H9 (cell line): ENCODE measurements at regions not wholly inside any gene's neighbourhood (a gene's known extent, or its start where the extent isn't known, plus 50 kb on each side); places are given as distances from the start of the nearest gene placed in this dataset.

ENCODE experiments used
- DNase-seq: peaks from one replicate; pipeline ENCODE4 v3.0.0-alpha.2; 2017
- H2AFZ ChIP-seq: one replicate; pipeline ENCODE4 v1.6.1; 2013; ENCODE audit warnings: mild to moderate bottlenecking, low read length, control low read depth, moderate library complexity
- H2AK5ac ChIP-seq: 2 replicates; pipeline ENCODE4 v1.6.1; 2013; ENCODE audit warnings: low read length, control low read depth, mixed read lengths; ENCODE audit not compliant: insufficient read length
- H2BK120ac ChIP-seq: one replicate; pipeline ENCODE4 v1.6.1; 2013; ENCODE audit warnings: low read depth, mild to moderate bottlenecking, low read length, control low read depth, inconsistent platforms; ENCODE audit not compliant: poor library complexity, severe bottlenecking
- H2BK12ac ChIP-seq: 2 replicates; pipeline ENCODE4 v1.6.1; 2013; ENCODE audit warnings: low read length, control low read depth, mixed read lengths, low read depth; ENCODE audit not compliant: insufficient read length
- H2BK15ac ChIP-seq: 2 replicates; pipeline ENCODE4 v1.6.1; 2013; ENCODE audit warnings: low read depth, low read length, control low read depth
- H2BK20ac ChIP-seq: one replicate; pipeline ENCODE4 v1.6.1; 2013; ENCODE audit warnings: low read depth, mild to moderate bottlenecking, low read length, control low read depth, inconsistent platforms; ENCODE audit not compliant: poor library complexity, severe bottlenecking
- H2BK5ac ChIP-seq: 2 replicates; pipeline ENCODE4 v1.6.1; 2013; ENCODE audit warnings: low read length, control low read depth, mixed read lengths; ENCODE audit not compliant: insufficient read length
- H3K14ac ChIP-seq: 2 replicates; pipeline ENCODE4 v1.6.1; 2013; ENCODE audit warnings: low read length, control low read depth; ENCODE audit not compliant: insufficient read depth
- H3K18ac ChIP-seq: 2 replicates; pipeline ENCODE4 v1.6.1; 2013; ENCODE audit warnings: low read depth, mild to moderate bottlenecking, mixed read lengths, low read length, control low read depth; ENCODE audit not compliant: insufficient read length
- H3K23ac ChIP-seq: 2 replicates; pipeline ENCODE4 v1.6.1; 2013; ENCODE audit warnings: low read length, control low read depth, mixed read lengths, low read depth; ENCODE audit not compliant: insufficient read length
- H3K23me2 ChIP-seq: 2 replicates; pipeline ENCODE4 v1.6.1; 2013; ENCODE audit warnings: low read depth, mild to moderate bottlenecking, mixed read lengths, low read length, control low read depth; ENCODE audit not compliant: insufficient read length, poor library complexity, severe bottlenecking
- H3K27ac ChIP-seq: 2 replicates; pipeline ENCODE4 v1.5.1; 2013; ENCODE audit warnings: low read length, control low read depth, mixed read lengths, low read depth; ENCODE audit not compliant: insufficient read length
- H3K27me3 ChIP-seq: 2 replicates; pipeline ENCODE4 v1.6.1; 2013; ENCODE audit warnings: low read length, control low read depth, inconsistent platforms; ENCODE audit not compliant: insufficient read depth
- H3K4ac ChIP-seq: 2 replicates; pipeline ENCODE4 v1.6.1; 2013; ENCODE audit warnings: low read depth, mild to moderate bottlenecking, control low read depth, inconsistent platforms, low read length, moderate library complexity
- H3K4me1 ChIP-seq: 2 replicates; pipeline ENCODE4 v1.6.1; 2013; ENCODE audit warnings: low read length, control low read depth, inconsistent platforms; ENCODE audit not compliant: insufficient read depth
- H3K4me2 ChIP-seq: 2 replicates; pipeline ENCODE4 v1.6.1; 2013; ENCODE audit warnings: low read length, control low read depth, mixed read lengths; ENCODE audit not compliant: insufficient read length, insufficient read depth
- H3K56ac ChIP-seq: 2 replicates; pipeline ENCODE4 v1.6.1; 2013; ENCODE audit warnings: low read depth, mild to moderate bottlenecking, mixed read lengths, low read length, control low read depth; ENCODE audit not compliant: insufficient read length
- H3K79me1 ChIP-seq: 2 replicates; pipeline ENCODE4 v1.6.1; 2013; ENCODE audit warnings: low read depth, mild to moderate bottlenecking, moderate library complexity, low read length, control low read depth, inconsistent platforms; ENCODE audit not compliant: insufficient read depth, poor library complexity, severe bottlenecking
- H3K79me2 ChIP-seq: 2 replicates; pipeline ENCODE4 v1.6.1; 2013; ENCODE audit warnings: low read length, control low read depth, inconsistent platforms; ENCODE audit not compliant: insufficient read depth
- H3K9ac ChIP-seq: 2 replicates; pipeline ENCODE4 v1.6.1; 2013; ENCODE audit warnings: low read length, control low read depth, mixed read lengths; ENCODE audit not compliant: insufficient read length; ENCODE audit errors: extremely low read depth
- H3K9me3 ChIP-seq: one replicate; pipeline ENCODE4 v1.6.1; 2013; ENCODE audit warnings: low read depth, low read length, inconsistent platforms; ENCODE audit not compliant: control insufficient read depth
- H3T11ph ChIP-seq: one replicate; pipeline ENCODE4 v1.6.1; 2013; ENCODE audit warnings: mild to moderate bottlenecking, low read length, control low read depth, inconsistent platforms
- H4K20me1 ChIP-seq: one replicate; pipeline ENCODE4 v1.6.1; 2013; ENCODE audit not compliant: control insufficient read depth, insufficient read length, insufficient read depth
- H4K5ac ChIP-seq: 2 replicates; pipeline ENCODE4 v1.6.1; 2013; ENCODE audit warnings: low read depth, mild to moderate bottlenecking, mixed read lengths, low read length, control low read depth; ENCODE audit not compliant: insufficient read length
- H4K8ac ChIP-seq: replicated peaks from 2 replicates; pipeline ENCODE4 v1.6.1; 2013; ENCODE audit warnings: low read length, control low read depth, mixed read lengths, low read depth; ENCODE audit not compliant: insufficient read length
- H4K91ac ChIP-seq: 2 replicates; pipeline ENCODE4 v1.6.1; 2013; ENCODE audit warnings: low read depth, mild to moderate bottlenecking, moderate library complexity, mixed read lengths, low read length, control low read depth; ENCODE audit not compliant: insufficient read length
- H3K27ac Mint-ChIP-seq, 3 experiments: 2 replicates in 2 of 3; 3 replicates in 1 of 3; pipeline ENCODE4 v1.8.0; 2020 to 2021; ENCODE audit warnings: mixed read lengths in 3 of 3, mild to moderate bottlenecking in 1 of 3, moderate library complexity in 1 of 3
- H3K27me3 Mint-ChIP-seq: 2 replicates; pipeline ENCODE4 v1.8.0; 2021; ENCODE audit warnings: low read depth, mild to moderate bottlenecking, moderate library complexity, mixed read lengths
- H3K36me3 Mint-ChIP-seq, 3 experiments: 2 replicates in 2 of 3; 3 replicates in 1 of 3; pipeline ENCODE4 v1.8.0; 2020 to 2021; ENCODE audit warnings: low read depth in 3 of 3, mixed read lengths in 3 of 3; ENCODE audit not compliant: insufficient read depth in 1 of 3
- H3K4me1 Mint-ChIP-seq, 2 experiments: 2 replicates each; pipeline ENCODE4 v1.8.0; 2020; ENCODE audit warnings: mixed read lengths in 2 of 2
- H3K4me3 Mint-ChIP-seq, 2 experiments: 2 replicates in 1 of 2; 3 replicates in 1 of 2; pipeline ENCODE4 v1.8.0; 2020 to 2021; ENCODE audit warnings: mild to moderate bottlenecking in 2 of 2, mixed read lengths in 2 of 2, moderate library complexity in 1 of 2
- H3K9me3 Mint-ChIP-seq, 2 experiments: 2 replicates in 1 of 2; 3 replicates in 1 of 2; pipeline ENCODE4 v1.8.0; 2020; ENCODE audit warnings: mild to moderate bottlenecking in 2 of 2, mixed read lengths in 2 of 2, moderate library complexity in 1 of 2
- CTCF ChIP-seq: fragments of 200-600 bp; sonication (generic); conservative IDR thresholded peaks from 3 replicates; pipeline ENCODE4 v1.8.0; 2021; ENCODE audit warnings: antibody characterized with exemption, mild to moderate bottlenecking
- WGBS: extraction: QIAGEN DNeasy Blood & Tissue Kit; methylation state at CpG from one replicate; pipeline ENCODE4 v1.1.7; 2013; ENCODE audit warnings: missing lambda C conversion rate, low lambda C conversion rate, mixed read lengths; ENCODE audit not compliant: insufficient read length; ENCODE audit errors: extremely low coverage; 5-methylcytosine and 5-hydroxymethylcytosine counted together

- no peak overlapping the region for H3K4me2 ChIP-seq
- H3K27ac ChIP-seq: no peak overlapping the region
- H2BK120ac ChIP-seq: no peak overlapping the region
- no peak overlapping the region for H2AK5ac ChIP-seq
- no peaks in the 10 kb centered on the region for H3K23me2 ChIP-seq
- no peak overlapping the region; a peak in 1 of 7 replicates for H3K27ac Mint-ChIP-seq
- H3K27me3 Mint-ChIP-seq: no peaks in the 10 kb centered on the region
- no peaks in the 10 kb centered on the region for H4K20me1 ChIP-seq
- no peak overlapping the region for H2AFZ ChIP-seq
- H3K23ac ChIP-seq: no peak overlapping the region
- H4K8ac ChIP-seq: no peak overlapping the region
- DNase-seq: no peak
- no peak overlapping the region for H3K4ac ChIP-seq
- no peak for TF ChIP-seq CTCF
- no peak overlapping the region for H3K56ac ChIP-seq
- H3K4me1 ChIP-seq: no peaks in the 10 kb centered on the region
- H3K79me1 ChIP-seq: no peaks in the 10 kb centered on the region
- peaks cover 7 to 9% of the 10 kb centered on the region in 2 experiments; a peak in 3 of 5 replicates for H3K9me3 Mint-ChIP-seq
- peaks cover 10 to 12% of the 10 kb centered on the region in 2 experiments for H3K4me1 Mint-ChIP-seq
- H3K14ac ChIP-seq: no peak overlapping the region
- H3K79me2 ChIP-seq: no peaks in the 10 kb centered on the region
- no peaks in the 10 kb centered on the region for H3K27me3 ChIP-seq
- H3T11ph ChIP-seq: no peak overlapping the region
- H2BK12ac ChIP-seq: no peak overlapping the region
- H2BK20ac ChIP-seq: no peak overlapping the region
- no peak overlapping the region for H3K9ac ChIP-seq
- no CpG with 5 or more reads among the region's 2 CpGs for WGBS
- no peak overlapping the region for H3K18ac ChIP-seq
- H3K4me3 Mint-ChIP-seq: no peak overlapping the region
- H2BK5ac ChIP-seq: no peak overlapping the region
- no peak overlapping the region for H4K91ac ChIP-seq
- no peaks in the 10 kb centered on the region for H3K9me3 ChIP-seq
- no peak overlapping the region for H2BK15ac ChIP-seq
- H4K5ac ChIP-seq: no peak overlapping the region
- peaks cover 0 to 6% (median 2%) of the 10 kb centered on the region in 3 experiments; a peak in 1 of 7 replicates for H3K36me3 Mint-ChIP-seq
Observed at GRCh38 chr18:11307716-11308115, 158.3 kb upstream of the PIEZO2 start.
